ENCODE measurements at regions not wholly inside any gene's neighbourhood (a gene's known extent, or its start where the extent isn't known, plus 50 kb on each side); places are given as distances from the start of the nearest gene placed in this dataset.
"Not testable (repeated sequence)": the region's sequence is repeated elsewhere in the genome, so short reads cannot be mapped to it uniquely, and the experiment has no call there.

DNA sequence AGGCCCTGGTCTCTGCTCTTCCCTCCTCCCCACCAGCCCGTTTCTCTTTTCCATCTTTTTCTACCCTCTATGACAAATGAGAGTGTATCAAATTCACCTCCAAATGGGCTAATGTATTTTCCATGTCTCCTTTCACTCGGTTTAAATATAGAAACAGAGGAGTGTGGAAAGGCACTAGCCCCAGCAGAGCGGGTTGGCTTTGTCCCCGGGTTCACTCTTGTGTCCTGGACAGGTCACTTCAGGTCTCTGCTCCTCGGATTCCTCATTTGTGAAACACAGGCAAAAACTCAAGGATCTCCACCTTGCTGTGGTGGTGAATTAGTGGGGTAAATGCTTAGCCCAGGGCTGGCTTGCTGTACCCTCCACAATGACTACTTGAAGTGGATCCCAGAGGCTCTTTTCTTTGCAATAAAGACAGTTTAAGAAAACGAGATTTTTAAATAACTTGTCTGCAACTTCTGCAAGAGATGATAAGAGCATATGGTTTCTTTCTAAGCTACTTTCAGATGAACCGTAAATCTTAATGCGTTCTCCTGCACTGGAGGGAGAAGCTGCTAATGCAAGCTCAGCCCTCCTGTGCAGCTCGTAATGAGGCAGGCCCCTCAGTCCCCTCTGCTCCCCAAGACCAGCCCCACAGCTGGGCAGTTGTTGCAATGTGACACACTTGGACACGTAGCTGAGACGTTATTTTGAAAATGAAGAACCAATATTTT lies 292.9 kb downstream of the THBS2 start:
- DNase-seq: no peak

DNA sequence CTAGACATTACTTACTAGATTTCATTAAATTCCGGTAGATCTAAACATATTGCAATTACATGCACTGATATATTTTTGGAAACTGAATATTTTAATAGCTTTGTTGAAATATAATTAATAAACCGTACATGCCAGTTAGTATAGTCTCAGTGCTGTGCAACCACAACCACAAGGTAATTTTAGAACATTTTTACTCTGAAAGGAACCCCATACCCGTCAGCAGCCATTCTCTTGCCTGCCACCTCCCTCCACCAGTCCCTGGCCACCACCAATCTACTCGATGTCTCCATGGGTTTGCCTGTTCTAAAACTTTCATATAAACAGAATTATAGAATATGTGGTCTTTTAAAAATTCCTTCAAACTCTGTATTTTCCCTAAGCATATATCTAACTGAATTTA lies 293.9 kb downstream of the THBS2 start:
- no peak for DNase-seq

DNA sequence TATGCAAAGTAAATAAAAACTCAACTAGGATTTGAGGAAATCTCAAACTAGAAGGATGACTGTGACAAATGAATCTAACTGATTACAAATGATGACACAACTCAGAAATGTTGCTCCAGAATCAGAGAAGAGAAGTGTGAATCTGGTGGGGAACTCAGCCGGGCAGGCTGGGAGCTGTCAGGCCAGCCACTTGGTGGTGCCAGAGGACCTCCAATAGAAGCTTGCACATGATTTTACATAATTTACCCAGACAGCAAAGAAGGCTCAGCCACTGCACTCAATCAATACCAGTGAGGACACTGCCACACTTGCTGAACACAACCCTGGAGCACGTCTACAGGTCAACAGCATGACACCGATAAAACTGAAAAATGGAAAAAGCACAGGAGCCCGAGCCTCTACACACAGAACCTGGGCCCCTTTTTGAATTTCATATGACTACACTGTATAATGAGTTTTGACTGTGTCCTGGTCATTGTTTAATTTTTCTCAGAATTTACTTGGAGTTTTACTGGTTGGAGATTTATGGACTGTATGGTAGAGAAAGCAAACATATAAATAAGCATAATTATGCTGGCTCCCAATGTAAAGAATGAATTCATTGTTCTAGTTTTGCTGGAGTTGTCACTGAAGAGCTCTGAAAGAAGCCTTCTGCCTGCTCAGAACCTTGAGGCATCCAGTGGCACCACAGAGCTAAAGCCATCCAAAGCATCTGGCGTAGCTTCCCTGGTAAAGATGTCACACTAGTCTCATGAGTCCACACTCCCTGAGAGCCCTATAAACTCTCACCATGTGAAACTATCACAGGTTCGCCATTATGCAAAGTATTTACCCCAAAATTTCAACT lies 296.5 kb downstream of the THBS2 start:
- DNase-seq: peak; percentile 56 to 72

DNA sequence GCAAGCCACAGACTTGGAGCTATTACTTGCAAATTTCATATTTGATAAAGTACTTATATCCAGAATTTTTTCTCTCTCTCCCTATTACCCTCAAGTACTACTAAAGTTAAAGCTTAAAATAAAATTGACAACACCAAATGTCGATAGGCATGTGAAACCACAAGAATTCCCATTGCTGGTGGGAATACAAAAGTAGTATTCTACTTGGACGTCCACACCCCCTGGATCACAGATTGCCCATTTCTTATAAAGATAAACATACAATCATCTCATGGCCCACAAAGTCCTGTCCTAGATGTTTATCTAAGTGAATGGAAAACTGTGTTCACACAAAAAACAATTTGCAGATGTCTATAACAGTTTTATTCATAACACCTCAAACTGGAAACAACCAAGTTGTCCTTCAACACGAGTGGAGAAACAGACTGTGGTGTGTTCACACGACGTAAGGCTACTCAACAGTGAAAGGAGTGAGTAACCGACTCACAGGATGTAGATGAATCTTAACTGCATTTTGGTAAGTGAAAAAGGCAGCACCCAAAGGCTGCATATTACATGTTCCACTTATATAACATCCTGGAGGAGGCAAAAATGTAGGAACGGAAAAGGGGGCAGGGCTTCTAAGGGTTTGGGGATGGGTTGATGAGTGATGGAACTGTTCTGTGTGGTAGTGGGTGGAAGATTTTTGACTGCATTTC lies 297.4 kb downstream of the THBS2 start:
- no peak for DNase-seq

DNA sequence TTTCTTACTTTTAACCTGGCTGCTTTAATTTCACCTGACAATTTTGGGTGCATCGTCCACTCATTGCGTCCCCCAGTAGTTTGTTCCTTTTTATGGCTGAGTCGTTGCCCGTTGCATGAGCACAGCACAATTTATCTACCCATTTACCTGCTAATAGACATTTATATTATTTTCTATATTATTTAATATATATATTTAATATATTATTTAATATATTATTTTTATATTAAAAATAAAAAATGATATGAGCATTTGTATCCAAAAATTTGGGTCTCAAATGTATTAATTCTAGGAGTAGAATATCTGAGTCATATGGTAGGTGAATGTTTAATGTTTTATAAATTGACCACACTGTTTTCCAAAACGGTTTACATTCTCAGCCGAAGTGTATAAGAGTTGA lies 300.2 kb downstream of the THBS2 start:
- no peak for DNase-seq

DNA sequence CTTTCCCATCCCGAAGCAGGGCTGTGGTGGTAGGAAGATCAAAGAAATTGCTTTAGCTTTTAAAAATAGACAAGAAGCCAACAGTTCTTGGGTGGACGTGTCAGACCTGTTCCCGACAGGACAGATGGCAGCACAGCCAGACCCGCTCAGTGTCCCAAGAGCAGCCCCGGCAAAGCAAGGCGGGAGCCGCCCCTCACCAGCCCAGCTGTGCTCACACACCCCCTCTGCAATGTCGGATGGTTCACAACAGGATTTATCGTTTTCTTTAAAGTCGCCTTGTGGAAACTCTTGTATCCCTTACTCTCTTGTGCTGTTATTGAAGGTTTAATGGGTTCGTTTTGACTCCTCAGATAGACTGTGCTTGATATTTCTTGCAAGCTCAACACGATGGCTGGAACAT lies 302.4 kb downstream of the THBS2 start:
- DNase-seq: peak in 1 of 2 experiments; percentile 36

DNA sequence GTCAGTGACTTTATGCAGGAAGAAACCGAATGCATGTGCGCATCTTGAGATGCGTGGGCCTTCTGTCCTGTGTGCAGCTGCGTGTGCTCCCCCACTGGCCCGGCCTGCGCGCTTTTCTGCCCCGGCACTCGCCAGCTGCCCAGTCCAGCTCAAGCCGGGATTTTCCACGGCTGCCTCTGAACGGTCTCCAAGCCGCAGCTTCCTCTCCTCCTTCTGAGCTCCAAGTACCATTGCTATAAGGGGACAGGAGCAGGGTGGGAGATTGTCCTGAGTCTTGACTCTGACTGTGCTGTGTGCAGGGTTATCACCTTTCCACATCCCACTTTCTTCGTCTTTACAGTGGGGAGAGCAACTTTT lies 302.8 kb downstream of the THBS2 start:
- no peak for DNase-seq

DNA sequence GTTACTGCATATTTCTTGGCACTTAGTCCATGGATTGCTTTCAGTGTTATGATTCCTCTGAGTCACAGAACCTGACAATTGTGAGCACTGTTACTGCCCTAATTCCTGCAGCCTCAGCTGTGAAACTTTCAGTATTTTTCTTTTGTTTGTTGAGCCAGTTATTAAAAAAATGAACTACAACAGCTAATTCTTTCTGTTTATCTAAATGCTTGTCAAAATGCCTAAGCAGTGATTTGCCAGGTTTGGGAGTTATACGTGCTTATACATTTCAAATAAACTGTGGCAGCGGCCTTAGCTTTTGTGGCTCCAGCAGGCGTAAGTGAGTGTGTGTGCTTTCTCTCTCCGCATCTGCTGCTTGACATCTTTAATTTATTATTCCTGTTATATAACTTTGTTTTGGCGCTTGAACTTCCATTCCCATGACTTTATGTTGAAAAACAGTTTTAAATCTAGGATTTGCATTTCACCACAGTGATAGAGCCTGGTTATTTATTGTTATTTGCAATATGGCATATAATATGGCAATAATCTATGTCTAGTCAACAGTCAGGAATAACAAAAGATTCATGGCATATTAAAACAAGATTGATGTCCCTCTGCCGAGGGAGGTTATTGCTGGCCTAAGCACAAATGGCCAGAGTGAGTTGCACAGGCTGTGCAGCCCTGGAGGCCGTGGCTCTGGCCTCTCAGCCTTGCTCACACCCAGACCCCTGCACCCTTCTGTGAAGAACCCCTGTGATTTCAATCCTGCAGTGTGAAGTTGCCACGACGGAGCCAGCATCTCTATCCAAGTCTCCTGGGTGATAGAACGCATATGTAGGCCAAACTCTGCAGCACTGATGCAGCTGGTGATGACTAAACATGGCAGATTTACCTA lies 303.4 kb downstream of the THBS2 start:
- no peak for DNase-seq

DNA sequence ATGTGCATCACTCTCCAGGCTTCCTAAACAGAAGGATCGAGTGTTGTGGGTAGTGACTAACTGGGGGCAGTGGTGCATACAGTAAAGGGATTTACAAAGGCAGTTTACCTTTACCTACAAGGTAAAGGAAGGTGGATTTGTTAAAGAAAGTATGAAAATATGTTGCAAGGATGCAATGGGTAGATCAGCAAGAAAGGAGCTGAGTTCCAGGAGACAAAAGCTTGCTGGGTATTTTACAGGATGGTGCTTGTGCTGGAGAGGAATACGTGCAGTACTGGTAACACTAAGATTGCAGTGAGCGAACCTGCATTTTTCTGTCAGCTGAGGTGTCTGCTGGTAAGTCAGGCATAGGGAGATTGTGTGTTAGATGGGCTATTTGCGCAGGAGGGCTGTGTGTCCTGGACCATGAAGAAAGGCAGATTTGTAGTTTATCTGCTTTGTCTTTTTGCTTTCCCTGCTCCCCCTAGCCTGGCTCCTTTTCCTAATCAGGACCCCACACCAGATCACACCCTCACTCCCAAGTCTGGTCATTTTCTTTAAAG lies 304.6 kb downstream of the THBS2 start:
- DNase-seq: no peak

DNA sequence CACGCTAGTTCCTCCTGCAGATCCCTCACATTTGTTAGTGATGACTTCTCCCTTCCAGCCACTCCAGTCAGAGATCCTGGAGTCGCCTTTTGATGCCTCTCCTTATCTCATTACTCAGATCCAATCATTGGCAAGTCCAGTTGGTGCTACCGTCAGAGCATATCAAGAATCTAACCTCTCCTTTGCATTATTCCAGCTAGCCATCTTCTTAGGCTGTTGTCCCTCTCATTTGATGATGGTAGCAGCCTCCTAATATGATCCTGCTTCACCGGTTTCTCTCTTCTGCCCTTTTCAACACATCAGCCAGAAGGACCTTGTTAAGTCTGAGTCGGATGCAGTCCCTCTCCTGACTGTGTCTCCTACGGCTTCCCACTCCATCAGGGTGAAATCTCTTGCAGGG lies 305.6 kb downstream of the THBS2 start:
- no peak for DNase-seq

DNA sequence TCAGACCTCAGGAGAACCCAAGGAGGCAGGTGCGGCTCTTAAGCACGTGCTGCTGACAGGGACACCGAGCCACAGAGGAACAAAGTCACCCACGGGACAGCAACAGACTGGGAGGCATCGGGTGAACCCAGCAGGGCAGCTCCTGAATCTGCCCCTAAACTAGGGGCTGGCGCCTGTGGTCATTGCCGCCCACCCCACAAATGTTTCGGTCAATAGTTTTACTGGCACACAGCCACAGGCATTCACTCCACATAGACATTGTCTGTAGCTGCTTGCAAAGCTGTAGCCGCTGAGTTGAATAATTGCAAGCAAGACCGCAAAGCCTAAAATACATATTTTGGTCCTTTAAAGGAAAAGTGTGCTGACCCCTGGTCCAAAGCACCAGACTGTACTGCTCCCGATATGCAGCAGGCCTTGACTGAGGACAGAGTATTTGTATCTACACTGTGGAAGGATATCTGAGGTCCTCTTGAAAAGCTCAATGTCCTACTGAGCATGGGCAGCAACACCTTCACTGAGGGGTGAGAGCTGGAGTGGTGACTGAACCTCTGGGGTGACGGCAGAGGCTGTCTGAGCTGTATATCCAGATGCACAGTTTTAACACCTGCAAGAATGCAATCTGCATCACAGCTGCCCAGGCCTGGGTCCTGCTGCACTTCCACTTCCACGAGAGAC lies 310.3 kb downstream of the THBS2 start:
- DNase-seq: no peak

DNA sequence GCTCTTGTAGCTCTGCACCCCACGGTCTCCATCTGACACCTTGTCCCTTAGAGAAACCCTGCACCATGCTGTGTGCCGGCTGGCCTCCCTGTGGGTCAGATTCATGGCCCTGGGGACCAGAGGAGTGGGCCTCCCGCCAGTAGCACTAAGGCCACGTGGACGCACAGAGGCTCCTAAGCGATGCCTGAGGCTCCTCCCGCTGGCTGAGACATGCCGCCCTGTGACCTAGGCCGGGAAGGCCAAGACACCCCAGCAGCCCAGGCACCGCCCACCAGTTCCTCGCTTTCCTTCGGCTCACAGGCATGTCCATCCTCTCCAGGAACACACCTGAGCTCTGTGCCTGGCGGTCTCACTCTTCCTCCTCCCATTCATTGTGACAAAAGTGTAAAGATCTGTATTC lies 311.0 kb downstream of the THBS2 start:
- DNase-seq: no peak

DNA sequence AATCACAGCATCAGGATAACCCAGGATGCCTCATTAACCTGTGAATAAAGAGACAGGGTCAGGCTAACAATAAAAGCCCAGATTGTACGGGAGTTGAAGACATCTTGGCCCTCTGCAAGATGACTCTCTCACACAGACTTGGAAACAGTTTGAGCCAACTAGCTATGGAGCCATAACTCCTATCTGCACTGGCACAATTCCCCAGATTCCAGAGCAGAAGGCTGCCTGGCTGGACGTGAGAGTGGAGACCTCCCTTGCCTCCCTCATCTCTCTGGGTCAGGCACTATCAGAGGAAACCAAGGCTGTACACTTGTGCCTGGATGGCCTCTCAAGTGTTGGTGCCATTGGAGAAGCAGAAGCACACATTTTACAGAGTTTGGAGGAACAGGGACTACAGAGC lies 312.6 kb downstream of the THBS2 start:
- DNase-seq: no peak

DNA sequence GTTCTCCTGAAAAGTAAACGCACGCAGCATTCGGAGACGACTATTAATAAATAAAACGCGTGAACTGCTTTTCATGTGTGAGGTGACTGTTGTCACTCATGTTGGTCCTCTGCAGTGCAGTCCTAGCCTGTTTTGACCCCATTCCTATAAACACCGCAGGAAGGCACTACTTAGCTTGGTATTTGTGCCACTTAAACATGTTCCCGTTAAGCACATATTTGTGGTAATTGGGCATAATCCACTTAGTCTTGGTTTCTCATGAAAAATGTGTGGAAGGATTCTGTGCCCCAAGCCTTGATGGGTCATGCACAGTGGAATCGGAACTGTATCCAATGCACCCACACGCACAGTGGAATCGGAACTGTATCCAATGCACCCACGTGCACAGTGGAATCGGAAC lies 313.9 kb downstream of the THBS2 start:
- no peak for DNase-seq

DNA sequence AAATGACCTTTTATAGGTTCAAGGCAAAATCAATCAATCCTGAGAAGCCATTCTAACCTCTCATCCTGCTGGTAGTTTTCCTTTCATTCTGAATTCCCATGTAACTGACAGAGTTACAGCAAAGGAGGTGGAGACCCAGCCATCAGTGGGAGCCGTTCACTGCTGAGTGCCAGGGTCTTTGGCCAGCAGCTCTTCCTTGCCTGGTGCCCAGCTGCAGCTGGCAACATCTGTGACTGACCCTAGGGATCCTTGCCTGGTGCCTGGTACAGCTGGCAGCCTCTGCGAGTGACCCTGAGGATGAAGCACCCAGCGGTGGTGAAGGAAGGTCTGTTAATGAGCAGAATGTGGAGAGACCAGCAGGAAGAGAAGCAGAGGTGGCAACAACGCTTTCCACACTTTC lies 314.6 kb downstream of the THBS2 start:
- no peak for DNase-seq

DNA sequence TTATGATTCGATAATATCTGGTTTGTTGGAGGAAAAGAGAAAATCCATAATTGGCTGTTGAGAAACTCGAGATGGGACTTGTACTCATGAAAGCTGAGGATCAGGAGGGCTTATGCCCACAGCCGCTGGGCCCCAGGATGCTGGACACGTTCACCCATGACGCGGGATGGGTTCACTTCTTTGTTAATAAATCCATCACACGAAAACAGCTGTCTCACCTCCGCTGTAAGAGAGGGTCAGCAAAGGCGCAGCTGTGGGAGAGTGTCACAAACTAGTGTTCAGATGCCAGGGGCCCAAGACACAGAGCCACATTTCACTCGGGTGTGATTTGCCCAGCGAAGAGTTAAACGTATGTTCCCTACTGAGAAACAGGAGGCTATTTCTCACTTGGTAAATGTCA lies 315.1 kb downstream of the THBS2 start:
- no peak for DNase-seq

DNA sequence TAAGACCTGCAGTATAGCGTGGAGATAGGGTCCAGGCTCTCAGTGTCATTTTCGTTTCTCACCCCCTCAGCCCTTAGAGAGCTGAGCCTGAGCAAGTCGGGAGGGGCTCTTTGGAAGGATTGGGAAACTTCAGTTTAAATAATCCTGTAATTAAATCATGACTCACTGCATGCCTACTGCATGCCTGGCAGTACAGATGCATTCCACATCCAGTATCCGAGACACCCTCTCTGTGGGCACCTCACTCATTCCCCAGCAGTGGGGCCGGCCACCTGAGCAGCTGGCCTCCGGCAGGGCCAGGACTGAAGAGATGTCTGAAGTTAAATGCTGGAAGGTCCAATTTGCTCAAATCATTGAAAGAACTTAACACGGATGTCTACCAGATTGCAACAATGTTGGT lies 316.6 kb downstream of the THBS2 start:
- no peak for DNase-seq

DNA sequence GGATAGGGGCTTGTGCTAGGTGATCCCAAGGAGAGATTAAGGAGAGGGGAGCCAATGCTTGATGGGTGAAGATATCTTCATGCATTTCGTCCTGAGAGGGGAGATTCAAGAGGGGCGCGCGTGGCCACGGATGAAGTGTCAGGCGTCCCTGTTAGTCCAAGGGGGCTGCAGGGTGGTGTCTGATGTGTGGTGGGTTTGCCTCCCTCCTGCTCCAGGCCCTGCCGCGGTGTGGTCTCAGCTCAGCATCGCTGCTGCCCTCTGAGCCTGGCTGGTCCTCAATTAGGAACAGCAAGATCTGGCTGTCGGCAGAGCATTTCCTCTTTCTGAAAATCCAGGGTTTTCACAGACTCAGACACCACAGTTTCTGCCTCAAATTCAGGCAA lies 318.0 kb downstream of the THBS2 start:
- DNase-seq: no peak

DNA sequence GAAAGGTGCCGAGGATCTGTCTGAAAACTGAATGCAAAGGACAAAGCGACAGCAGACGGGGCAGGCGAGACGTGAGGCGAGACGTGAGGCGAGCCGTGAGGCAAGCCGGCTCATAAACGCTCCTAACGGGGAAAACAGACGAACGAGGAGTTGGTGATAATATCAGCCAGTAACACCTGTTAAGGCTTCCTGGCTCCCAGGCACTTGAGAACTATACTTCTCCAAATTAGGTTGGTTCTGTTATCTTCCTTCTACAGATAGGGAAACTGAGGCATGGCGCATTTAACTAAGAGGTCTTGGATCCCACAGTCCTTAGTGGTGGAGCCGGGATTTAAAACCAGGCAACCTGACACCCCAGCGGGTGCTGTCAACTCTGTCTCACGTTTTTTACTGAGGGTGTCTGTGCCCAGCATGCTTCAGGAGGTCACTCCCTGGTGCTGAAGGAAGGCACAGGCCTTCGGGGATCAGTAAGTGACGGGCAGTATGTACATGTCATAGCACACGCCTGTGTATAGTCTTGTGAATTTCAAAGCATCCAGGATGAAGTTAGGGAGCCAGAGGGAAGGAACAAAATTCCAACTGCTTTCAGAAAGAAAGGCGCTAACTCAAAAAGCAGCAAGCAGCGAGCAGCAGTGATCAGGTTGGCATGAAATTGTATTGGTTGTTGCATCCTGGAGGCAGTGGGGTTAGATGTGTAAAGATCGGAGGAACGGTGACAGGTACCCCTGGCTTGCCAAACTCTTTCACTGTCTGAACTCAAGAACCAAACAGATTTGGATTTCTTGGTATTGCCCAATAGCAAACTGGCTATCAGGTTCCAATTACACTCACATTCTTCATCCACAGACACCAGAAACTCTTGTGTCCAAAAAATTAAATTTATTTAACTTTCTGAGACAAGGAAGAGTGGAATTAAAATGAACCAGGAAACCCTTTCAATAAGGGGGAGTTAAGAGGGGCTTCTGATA lies 318.7 kb downstream of the THBS2 start:
- no peak for DNase-seq

DNA sequence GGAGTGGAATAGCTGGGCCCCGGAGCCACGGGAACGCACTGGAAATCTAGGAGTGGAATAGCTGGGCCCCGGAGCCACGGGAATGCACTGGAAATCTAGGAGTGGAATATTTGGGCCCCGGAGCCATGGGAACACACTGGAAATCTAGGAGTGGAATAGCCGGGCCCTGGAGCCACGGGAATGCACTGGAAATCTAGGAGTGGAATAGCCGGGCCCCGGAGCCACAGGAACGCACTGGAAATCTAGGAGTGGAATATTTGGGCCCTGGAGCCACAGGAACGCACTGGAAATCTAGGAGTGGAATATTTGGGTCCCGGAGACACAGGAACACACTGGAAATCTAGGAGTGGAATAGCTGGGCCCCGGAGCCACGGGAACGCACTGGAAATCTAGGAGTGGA lies 321.5 kb downstream of the THBS2 start:
- not testable (repeated sequence) for DNase-seq

DNA sequence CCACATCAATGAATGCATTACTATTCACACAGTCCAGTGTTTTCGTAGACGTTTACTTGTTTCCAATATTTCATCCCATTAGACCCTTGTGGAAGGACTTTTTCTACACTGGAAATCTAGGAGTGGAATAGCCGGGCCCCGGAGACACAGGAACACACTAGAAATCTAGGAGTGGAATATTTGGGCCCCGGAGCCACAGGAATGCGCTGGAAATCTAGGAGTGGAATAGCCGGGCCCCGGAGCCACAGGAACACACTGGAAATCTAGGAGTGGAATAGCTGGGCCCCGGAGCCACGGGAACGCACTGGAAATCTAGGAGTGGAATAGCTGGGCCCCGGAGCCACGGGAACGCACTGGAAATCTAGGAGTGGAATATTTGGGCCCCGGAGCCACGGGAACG lies 322.6 kb downstream of the THBS2 start:
- DNase-seq: not testable (repeated sequence)

All from NCI-H524 (cell line).